ENCODE measurements at regions not wholly inside any gene's neighbourhood (a gene's known extent, or its start where the extent isn't known, plus 50 kb on each side); places are given as distances from the start of the nearest gene placed in this dataset.
"Not testable (repeated sequence)": the region's sequence is repeated elsewhere in the genome, so short reads cannot be mapped to it uniquely, and the experiment has no call there.

GRCh38 chr1:194870860-194871259, 1684.4 kb upstream of the B3GALT2 start:
- Histone ChIP-seq H3K36me3 (ENCODE audit: insufficient read depth, low read length) (no peaks in the 10 kb centered on the region), H3K4me1 (ENCODE audit: insufficient read depth, low read length) (no peaks in the 10 kb centered on the region), H3K27ac (ENCODE audit: low read depth, low read length) (no peak overlapping the region), H3K4me3 (ENCODE audit: low read depth in 1 of 2, low read length in 2 of 2) (no peak overlapping the region), H3K9ac (ENCODE audit: low read length) (no peak overlapping the region), H3K27me3 (ENCODE audit: control insufficient read depth in 1 of 2, insufficient read depth in 2 of 2, low read length in 2 of 2) (no peaks in the 10 kb centered on the region), H3K9me3 (ENCODE audit: low read length) (no peaks in the 10 kb centered on the region)

- Histone ChIP-seq H3K27ac (ENCODE audit: low read depth, low read length) (no peak overlapping the region), H3K9ac (ENCODE audit: low read length) (no peak overlapping the region), H3K36me3 (ENCODE audit: insufficient read depth, low read length) (no peaks in the 10 kb centered on the region), H3K4me3 (ENCODE audit: low read depth in 1 of 2, low read length in 2 of 2) (no peak overlapping the region), H3K4me1 (ENCODE audit: insufficient read depth, low read length) (no peaks in the 10 kb centered on the region), H3K27me3 (ENCODE audit: control insufficient read depth in 1 of 2, insufficient read depth in 2 of 2, low read length in 2 of 2) (no peaks in the 10 kb centered on the region), H3K9me3 (ENCODE audit: low read length) (no peaks in the 10 kb centered on the region)
Observed at GRCh38 chr1:194866153-194866552, 1679.7 kb upstream of the B3GALT2 start.

DNA sequence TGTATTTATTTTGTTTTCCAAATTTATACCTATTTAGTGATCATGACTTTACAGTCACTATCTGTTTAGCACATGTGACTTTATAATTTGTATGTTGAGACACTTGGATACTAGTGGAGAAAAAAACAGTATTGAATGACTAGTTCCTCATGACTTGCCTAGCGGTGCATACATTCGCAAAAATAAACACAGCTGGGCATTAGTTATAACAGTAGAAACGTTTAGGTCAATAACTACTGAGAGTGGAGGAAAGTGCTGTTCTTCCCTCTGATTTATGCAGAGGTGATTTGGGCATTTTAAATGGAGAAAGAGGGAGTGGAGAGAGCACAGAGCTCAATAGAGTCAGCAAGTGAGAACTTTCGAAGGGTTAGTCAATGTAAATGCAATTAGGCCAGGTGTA, 1679.0 kb upstream of the B3GALT2 start:
- no peaks in the 10 kb centered on the region for H3K27me3 ChIP-seq (ENCODE audit: control insufficient read depth in 1 of 2, insufficient read depth in 2 of 2, low read length in 2 of 2)
- no peaks in the 10 kb centered on the region for H3K36me3 ChIP-seq (ENCODE audit: insufficient read depth, low read length)
- no peak overlapping the region for H3K9ac ChIP-seq (ENCODE audit: low read length)
- H3K27ac ChIP-seq (ENCODE audit: low read depth, low read length), result no peak overlapping the region
- no peaks in the 10 kb centered on the region for H3K4me1 ChIP-seq (ENCODE audit: insufficient read depth, low read length)
- H3K4me3 ChIP-seq (ENCODE audit: low read depth in 1 of 2, low read length in 2 of 2), result no peak overlapping the region
- no peaks in the 10 kb centered on the region for H3K9me3 ChIP-seq (ENCODE audit: low read length)

DNA sequence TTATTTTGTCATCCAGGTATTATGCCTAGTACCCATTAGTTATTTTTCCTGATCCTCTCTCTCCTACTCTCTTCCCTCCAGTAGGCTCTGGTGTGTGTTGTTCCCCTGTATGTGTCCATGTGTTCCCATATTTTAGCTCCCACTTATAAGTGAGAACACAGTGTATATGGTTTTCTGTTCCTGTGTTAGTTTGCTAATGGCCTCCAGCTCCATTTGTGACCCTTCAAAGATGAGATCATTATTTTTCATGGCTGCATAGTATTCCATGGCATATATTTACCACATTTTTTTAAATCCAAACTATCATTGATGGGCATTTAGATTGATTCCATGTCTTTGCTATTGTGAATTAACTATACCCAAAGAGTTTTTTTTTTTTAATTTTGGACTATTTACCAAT, 1675.7 kb upstream of the B3GALT2 start:
- no peaks in the 10 kb centered on the region for H3K9me3 ChIP-seq (ENCODE audit: low read length)
- H3K27me3 ChIP-seq (ENCODE audit: control insufficient read depth in 1 of 2, insufficient read depth in 2 of 2, low read length in 2 of 2), result no peaks in the 10 kb centered on the region
- no peak overlapping the region for H3K9ac ChIP-seq (ENCODE audit: low read length)
- no peak overlapping the region for H3K27ac ChIP-seq (ENCODE audit: low read depth, low read length)
- H3K4me1 ChIP-seq (ENCODE audit: insufficient read depth, low read length), result no peaks in the 10 kb centered on the region
- no peaks in the 10 kb centered on the region for H3K36me3 ChIP-seq (ENCODE audit: insufficient read depth, low read length)
- no peak overlapping the region for H3K4me3 ChIP-seq (ENCODE audit: low read depth in 1 of 2, low read length in 2 of 2)

GRCh38 chr1:194860248-194861201, 1674.1 kb upstream of the B3GALT2 start:
- Histone ChIP-seq H3K4me1 (ENCODE audit: insufficient read depth, low read length) (no peaks in the 10 kb centered on the region), H3K9me3 (ENCODE audit: low read length) (no peaks in the 10 kb centered on the region), H3K27me3 (ENCODE audit: control insufficient read depth in 1 of 2, insufficient read depth in 2 of 2, low read length in 2 of 2) (no peaks in the 10 kb centered on the region), H3K36me3 (ENCODE audit: insufficient read depth, low read length) (no peaks in the 10 kb centered on the region), H3K9ac (ENCODE audit: low read length) (no peak overlapping the region), H3K27ac (ENCODE audit: low read depth, low read length) (no peak overlapping the region), H3K4me3 (ENCODE audit: low read depth in 1 of 2, low read length in 2 of 2) (no peak overlapping the region)

DNA sequence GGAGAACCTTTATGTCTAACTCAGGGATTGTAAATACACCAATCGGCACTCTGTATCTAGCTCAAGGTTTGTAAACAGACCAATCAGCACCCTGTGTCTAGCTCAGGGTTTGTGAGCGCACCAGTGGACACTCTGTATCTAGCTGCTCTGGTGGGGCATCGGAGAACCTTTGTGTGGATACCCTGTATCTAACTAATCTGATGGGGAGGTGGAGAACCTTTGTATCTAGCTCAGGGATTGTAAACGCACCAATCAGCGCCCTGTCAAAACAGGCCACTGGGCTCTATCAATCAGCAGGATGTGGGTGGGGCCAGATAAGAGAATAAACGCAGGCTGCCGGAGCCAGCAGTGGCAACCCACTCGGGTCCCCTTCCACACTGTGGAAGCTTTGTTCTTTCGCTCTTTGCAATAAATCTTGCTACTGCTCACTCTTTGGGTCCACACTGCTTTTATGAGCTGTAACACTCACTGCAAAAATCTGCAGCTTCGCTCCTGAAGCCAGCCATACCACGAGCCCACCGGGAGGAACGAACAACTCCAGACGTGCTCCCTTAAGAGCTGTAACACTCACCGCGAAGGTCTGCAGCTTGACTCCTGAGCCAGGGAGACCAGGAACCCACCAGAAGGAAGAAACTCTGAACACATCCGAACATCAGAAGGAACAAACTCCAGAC, 1673.2 kb upstream of the B3GALT2 start:
- not testable (repeated sequence) for H3K27ac ChIP-seq (ENCODE audit: low read depth, low read length); H3K4me1 ChIP-seq (ENCODE audit: insufficient read depth, low read length); H3K4me3 ChIP-seq (ENCODE audit: low read depth in 1 of 2, low read length in 2 of 2); H3K36me3 ChIP-seq (ENCODE audit: insufficient read depth, low read length); H3K27me3 ChIP-seq (ENCODE audit: control insufficient read depth in 1 of 2, insufficient read depth in 2 of 2, low read length in 2 of 2); H3K9me3 ChIP-seq (ENCODE audit: low read length); H3K9ac ChIP-seq (ENCODE audit: low read length)

GRCh38 chr1:194858811-194859480, 1672.5 kb upstream of the B3GALT2 start:
- not testable (repeated sequence) for H3K9ac ChIP-seq (ENCODE audit: low read length); H3K9me3 ChIP-seq (ENCODE audit: low read length); H3K4me1 ChIP-seq (ENCODE audit: insufficient read depth, low read length); H3K27ac ChIP-seq (ENCODE audit: low read depth, low read length); H3K36me3 ChIP-seq (ENCODE audit: insufficient read depth, low read length); H3K27me3 ChIP-seq (ENCODE audit: control insufficient read depth in 1 of 2, insufficient read depth in 2 of 2, low read length in 2 of 2); H3K4me3 ChIP-seq (ENCODE audit: low read depth in 1 of 2, low read length in 2 of 2)

DNA sequence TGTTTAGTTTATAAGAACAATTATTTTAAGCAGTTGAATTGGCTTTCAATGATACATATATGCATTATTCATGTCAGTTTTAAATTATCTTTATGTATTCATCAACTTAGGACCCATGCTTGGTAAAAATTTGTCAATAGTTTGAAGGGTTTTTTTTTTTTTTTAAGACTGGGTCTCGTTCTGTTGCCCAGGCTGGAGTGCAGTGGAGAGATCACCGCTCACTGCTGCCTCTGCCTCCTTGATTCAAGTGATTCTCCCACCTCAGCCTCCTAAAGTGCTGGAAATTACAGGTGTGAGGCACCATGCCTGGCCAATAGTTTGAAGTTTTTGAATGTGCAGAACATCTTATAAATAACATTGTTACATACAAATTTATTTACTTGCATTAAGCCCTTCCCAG, 1671.0 kb upstream of the B3GALT2 start:
- Histone ChIP-seq H3K27me3 (ENCODE audit: control insufficient read depth in 1 of 2, insufficient read depth in 2 of 2, low read length in 2 of 2) (no peaks in the 10 kb centered on the region), H3K9ac (ENCODE audit: low read length) (no peak overlapping the region), H3K9me3 (ENCODE audit: low read length) (no peaks in the 10 kb centered on the region), H3K27ac (ENCODE audit: low read depth, low read length) (no peak overlapping the region), H3K36me3 (ENCODE audit: insufficient read depth, low read length) (no peaks in the 10 kb centered on the region), H3K4me3 (ENCODE audit: low read depth in 1 of 2, low read length in 2 of 2) (no peak overlapping the region), H3K4me1 (ENCODE audit: insufficient read depth, low read length) (no peaks in the 10 kb centered on the region)

DNA sequence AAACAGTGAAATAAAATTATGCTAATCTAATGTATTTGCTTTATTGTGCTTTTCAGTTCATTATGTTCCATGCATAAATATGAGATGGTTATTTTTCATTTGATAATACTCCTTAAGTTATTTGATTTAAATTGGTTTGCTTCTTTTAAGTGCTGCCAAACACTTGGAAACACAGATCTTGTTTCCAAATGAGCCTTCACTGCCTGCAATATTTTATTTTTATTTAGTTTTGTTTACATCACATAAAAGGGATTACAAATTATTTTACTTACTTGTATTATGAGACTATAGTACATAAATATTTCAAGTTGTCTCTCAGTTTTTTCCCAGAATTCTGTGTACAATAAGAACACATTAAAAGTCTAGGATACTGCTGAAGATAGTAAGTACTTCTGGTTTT, 1662.4 kb upstream of the B3GALT2 start:
- Histone ChIP-seq H3K4me1 (ENCODE audit: insufficient read depth, low read length) (no peaks in the 10 kb centered on the region), H3K27me3 (ENCODE audit: control insufficient read depth in 1 of 2, insufficient read depth in 2 of 2, low read length in 2 of 2) (no peaks in the 10 kb centered on the region), H3K4me3 (ENCODE audit: low read depth in 1 of 2, low read length in 2 of 2) (no peak overlapping the region), H3K9me3 (ENCODE audit: low read length) (no peaks in the 10 kb centered on the region), H3K27ac (ENCODE audit: low read depth, low read length) (no peak overlapping the region), H3K9ac (ENCODE audit: low read length) (no peak overlapping the region), H3K36me3 (ENCODE audit: insufficient read depth, low read length) (no peaks in the 10 kb centered on the region)

- Histone ChIP-seq H3K4me3 (ENCODE audit: low read depth in 1 of 2, low read length in 2 of 2) (no peak overlapping the region), H3K36me3 (ENCODE audit: insufficient read depth, low read length) (no peaks in the 10 kb centered on the region), H3K27me3 (ENCODE audit: control insufficient read depth in 1 of 2, insufficient read depth in 2 of 2, low read length in 2 of 2) (no peaks in the 10 kb centered on the region), H3K4me1 (ENCODE audit: insufficient read depth, low read length) (no peaks in the 10 kb centered on the region), H3K9me3 (ENCODE audit: low read length) (no peaks in the 10 kb centered on the region), H3K27ac (ENCODE audit: low read depth, low read length) (no peak overlapping the region), H3K9ac (ENCODE audit: low read length) (no peak overlapping the region)
Observed at GRCh38 chr1:194846488-194846887, 1660.1 kb upstream of the B3GALT2 start.

GRCh38 chr1:194843077-194843476, 1656.7 kb upstream of the B3GALT2 start:
- no peak overlapping the region for H3K27ac ChIP-seq (ENCODE audit: low read depth, low read length)

More at GRCh38 chr1:194843077-194843476, 1656.7 kb upstream of the B3GALT2 start:
- Histone ChIP-seq H3K4me3 (ENCODE audit: low read depth in 1 of 2, low read length in 2 of 2) (no peak overlapping the region), H3K9me3 (ENCODE audit: low read length) (no peaks in the 10 kb centered on the region), H3K9ac (ENCODE audit: low read length) (no peak overlapping the region), H3K36me3 (ENCODE audit: insufficient read depth, low read length) (no peaks in the 10 kb centered on the region), H3K4me1 (ENCODE audit: insufficient read depth, low read length) (no peaks in the 10 kb centered on the region), H3K27me3 (ENCODE audit: control insufficient read depth in 1 of 2, insufficient read depth in 2 of 2, low read length in 2 of 2) (no peaks in the 10 kb centered on the region)

Data from muscle layer of colon (tissue), 2 donors.